HG02938 (cell line): ENCODE measurements at regions not wholly inside any gene's neighbourhood (a gene's known extent, or its start where the extent isn't known, plus 50 kb on each side); places are given as distances from the start of the nearest gene placed in this dataset.

Experiments
- ATAC-seq: cut with Tn5 transposase; IDR thresholded peaks from one replicate; pipeline ENCODE4 v1.9.1; 2021; ENCODE audit warnings: mild to moderate bottlenecking, moderate library complexity; ENCODE audit not compliant: unreplicated experiment

GRCh38 chr20:21033817-21034216 lies 72.3 kb downstream of the LINC00237 start:
- no peak for ATAC-seq

DNA sequence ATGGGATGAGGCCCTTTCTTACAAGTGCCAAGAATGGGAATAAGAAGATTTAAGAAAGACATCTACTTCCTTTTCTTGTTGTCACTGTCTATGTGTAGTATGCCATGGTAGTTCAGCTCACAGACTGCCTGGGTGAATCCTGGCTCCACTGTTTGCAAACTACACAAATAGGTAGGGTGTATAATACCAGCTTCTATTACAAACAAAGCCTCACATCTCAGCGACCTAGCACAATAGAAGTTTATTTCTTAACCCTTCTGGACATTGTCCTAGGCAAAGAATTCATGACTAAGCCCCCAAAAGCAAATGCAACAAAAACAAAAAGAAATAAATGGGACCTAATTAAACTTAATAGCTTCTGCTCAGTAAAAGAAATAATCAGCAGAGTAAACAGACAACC lies 74.5 kb downstream of the LINC00237 start:
- no peak for ATAC-seq

DNA sequence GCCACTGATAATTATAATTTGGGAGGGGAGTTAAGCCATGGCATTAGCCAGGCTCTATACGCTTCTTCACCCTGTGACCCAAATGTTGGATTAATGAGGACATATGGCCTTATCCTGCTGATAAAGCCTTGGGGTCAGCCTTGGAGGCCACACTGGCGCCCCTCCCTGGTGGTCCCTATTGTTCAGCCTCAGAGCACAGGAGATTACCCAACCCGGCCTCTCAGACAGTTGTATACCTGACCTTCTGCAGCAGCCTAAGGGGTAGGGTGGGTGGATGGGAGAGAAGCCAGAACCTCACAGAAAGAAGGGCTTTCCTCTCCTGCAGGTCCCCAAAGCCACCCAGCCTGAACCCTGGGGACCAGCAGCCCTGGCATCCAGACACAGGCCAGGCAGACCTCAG lies 76.8 kb downstream of the LINC00237 start:
- no peak for ATAC-seq

DNA sequence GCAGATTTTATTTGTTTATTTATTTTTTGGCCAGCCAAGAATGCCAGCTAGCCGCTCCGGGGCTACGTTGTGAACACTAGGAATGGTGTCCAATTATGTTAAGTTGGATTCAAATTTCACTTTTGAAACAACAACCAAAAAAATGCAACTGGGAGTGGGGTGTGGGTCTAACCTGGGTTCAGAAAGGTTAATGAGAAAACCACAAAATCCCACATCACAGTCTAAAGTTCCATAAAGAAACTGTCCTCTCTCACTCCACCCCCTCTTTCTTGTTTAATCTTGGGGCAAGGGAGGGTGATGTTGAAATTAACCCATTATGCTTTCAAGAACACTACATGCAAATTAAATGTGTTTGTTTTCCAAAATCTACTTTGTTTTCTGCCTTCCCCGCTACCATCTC lies 77.2 kb downstream of the LINC00237 start:
- no peak for ATAC-seq

DNA sequence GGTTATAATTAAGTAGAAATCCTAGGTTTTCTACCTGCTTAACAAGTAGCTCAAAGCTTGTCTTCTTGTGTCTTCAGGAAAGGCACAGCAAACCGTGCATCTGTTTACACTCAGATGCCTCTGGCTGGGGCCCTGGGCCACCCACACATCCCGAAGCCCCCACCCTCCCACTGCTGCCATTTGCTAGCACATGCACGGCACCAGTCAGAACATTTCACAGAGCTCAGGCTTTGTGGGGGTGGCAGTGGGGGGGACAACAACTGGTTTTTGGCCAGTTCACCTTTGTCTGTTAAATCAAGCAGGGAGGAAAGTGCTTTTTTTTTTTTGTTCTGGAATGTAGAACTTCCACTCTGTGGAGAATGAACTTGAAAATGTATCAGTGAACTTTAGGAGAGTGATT lies 77.7 kb downstream of the LINC00237 start:
- ATAC-seq, result no peak

GRCh38 chr20:21027569-21027968 lies 78.6 kb downstream of the LINC00237 start:
- ATAC-seq, result no peak

- no peak for ATAC-seq
Observed at GRCh38 chr20:21026951-21027350, 79.2 kb downstream of the LINC00237 start.

DNA sequence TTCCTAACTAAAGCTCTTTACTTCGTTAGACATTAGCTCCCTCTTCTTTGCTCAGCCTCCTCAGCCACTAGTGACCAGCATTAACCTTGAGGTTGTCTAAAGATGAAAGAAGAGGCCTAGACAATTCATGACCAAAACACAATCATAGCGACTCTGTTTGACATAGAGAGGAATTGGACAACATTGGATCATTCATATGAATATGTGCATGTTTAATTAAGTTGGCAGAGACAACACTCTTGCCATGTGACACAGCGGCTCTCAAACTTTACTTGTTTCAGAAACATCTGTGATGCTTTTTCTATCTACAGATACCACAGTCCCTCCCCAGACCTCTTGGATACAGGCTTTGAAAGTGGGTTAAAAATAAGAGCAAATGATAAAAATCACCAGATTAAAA lies 81.7 kb downstream of the LINC00237 start:
- ATAC-seq, result no peak

- ATAC-seq, result no peak
Observed at GRCh38 chr20:21022925-21023324, 83.2 kb downstream of the LINC00237 start.

GRCh38 chr20:21021472-21021790 lies 84.7 kb downstream of the LINC00237 start:
- no peak for ATAC-seq

- ATAC-seq, result no peak
Observed at GRCh38 chr20:21020659-21021471, 85.3 kb downstream of the LINC00237 start.

GRCh38 chr20:21019814-21020658 lies 86.1 kb downstream of the LINC00237 start:
- no peak for ATAC-seq

GRCh38 chr20:21019468-21019813 lies 86.7 kb downstream of the LINC00237 start:
- ATAC-seq, result no peak

DNA sequence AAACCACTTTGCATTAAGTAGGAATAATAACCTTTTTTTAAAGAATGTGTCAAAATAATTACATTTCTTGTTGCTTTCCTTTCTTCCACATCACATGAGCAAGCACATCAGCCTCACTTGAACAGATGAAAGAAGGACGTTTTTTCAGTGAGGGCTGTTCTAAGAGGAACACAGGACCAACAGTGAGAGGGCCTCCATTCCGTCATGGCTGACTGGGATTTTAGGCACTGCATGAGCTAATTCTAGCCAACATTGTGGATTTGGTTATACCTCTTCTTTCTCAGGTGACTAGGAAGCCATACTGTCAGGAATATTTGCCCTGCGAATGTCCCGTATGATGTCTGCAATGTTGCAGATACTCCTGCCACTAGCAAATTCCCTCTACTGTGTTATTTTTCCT lies 87.6 kb downstream of the LINC00237 start:
- ATAC-seq, result no peak

GRCh38 chr20:21017528-21018085 lies 88.6 kb downstream of the LINC00237 start:
- no peak for ATAC-seq

DNA sequence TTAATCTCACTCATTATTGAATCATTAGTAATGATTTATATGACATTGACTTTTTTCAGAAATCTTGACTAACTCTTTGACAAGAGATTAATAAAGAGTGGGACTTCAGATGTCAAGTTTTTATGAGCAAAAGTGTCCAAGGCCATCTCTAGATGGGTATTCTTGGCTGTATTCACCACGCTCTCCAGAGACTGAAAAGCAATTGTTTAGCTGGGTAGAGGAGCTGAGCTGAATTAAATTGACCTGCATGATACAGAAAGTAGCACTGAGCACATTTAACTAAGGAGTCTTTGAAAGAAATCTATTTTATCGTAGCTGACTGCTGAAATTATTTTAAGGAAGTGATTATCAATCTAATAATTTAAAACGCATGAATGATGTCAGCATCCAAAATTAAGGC lies 89.4 kb downstream of the LINC00237 start:
- ATAC-seq, result no peak

- no peak for ATAC-seq
Observed at GRCh38 chr20:21014528-21014927, 91.6 kb downstream of the LINC00237 start.

DNA sequence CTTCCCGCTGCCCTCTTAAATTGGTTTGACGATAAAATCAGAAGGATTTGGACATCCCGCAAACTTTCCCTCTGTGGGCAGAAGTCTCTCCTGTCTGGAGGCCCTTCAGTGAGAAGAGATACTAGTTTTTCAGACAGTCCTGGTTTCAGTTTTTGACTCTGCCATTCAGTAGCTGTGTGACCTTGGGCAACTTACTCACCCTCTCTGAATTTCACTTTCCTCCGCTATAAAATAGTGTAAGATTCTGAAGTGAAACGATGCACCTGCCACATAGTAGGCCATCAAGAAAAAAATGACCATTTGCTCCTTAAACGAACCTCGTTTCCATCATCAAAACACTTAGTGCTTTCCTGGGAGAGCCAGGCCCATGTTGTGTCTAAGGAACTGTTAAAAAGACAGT lies 97.2 kb downstream of the LINC00237 start:
- ATAC-seq, result no peak

GRCh38 chr20:21006611-21007010 lies 99.5 kb downstream of the LINC00237 start:
- ATAC-seq, result no peak

- ATAC-seq, result no peak
Observed at GRCh38 chr20:21004386-21005076, 101.6 kb downstream of the LINC00237 start.

GRCh38 chr20:21003902-21004301 lies 102.3 kb downstream of the LINC00237 start:
- ATAC-seq, result no peak
